ENCODE measurements at regions not wholly inside any gene's neighbourhood (a gene's known extent, or its start where the extent isn't known, plus 50 kb on each side); places are given as distances from the start of the nearest gene placed in this dataset.

- Mint-ChIP-seq H3K27ac (no peak overlapping the region), H3K27me3 (no peaks in the 10 kb centered on the region), H3K4me1 (ENCODE audit: unreplicated experiment) (peaks cover 16% of the 10 kb centered on the region), H3K36me3 (no peaks in the 10 kb centered on the region), H3K4me3 (no peak overlapping the region), H3K9me3 (peaks cover 14% of the 10 kb centered on the region)
- no peak for DNase-seq (ENCODE audit: extremely low spot score, unreplicated experiment)
- no peak for TF ChIP-seq CTCF (conservative IDR thresholded peaks at IDR 0.05)
Measured at GRCh38 chr12:91978143-91978542, 167.5 kb downstream of the BTG1 start.

GRCh38 chr12:91975891-91976290 is 169.8 kb downstream of the BTG1 start:
- peaks cover 6% of the 10 kb centered on the region for H3K9me3 Mint-ChIP-seq
- DNase-seq (ENCODE audit: extremely low spot score, unreplicated experiment), result no peak
- no peaks in the 10 kb centered on the region for H3K27me3 Mint-ChIP-seq
- no peak overlapping the region for H3K27ac Mint-ChIP-seq
- no peak overlapping the region for H3K4me3 Mint-ChIP-seq
- peaks cover 15% of the 10 kb centered on the region for H3K4me1 Mint-ChIP-seq (ENCODE audit: unreplicated experiment)
- TF ChIP-seq CTCF (conservative IDR thresholded peaks at IDR 0.05), result no peak
- H3K36me3 Mint-ChIP-seq, result no peaks in the 10 kb centered on the region

GRCh38 chr12:91974541-91975085 is 171.0 kb downstream of the BTG1 start:
- no peak for DNase-seq (ENCODE audit: extremely low spot score, unreplicated experiment)
- Mint-ChIP-seq H3K4me3 (no peak overlapping the region), H3K4me1 (ENCODE audit: unreplicated experiment) (peaks cover 15% of the 10 kb centered on the region), H3K36me3 (no peaks in the 10 kb centered on the region), H3K27ac (no peak overlapping the region), H3K27me3 (no peaks in the 10 kb centered on the region), H3K9me3 (peaks cover 11% of the 10 kb centered on the region)
- no peak for TF ChIP-seq CTCF (conservative IDR thresholded peaks at IDR 0.05)

DNA sequence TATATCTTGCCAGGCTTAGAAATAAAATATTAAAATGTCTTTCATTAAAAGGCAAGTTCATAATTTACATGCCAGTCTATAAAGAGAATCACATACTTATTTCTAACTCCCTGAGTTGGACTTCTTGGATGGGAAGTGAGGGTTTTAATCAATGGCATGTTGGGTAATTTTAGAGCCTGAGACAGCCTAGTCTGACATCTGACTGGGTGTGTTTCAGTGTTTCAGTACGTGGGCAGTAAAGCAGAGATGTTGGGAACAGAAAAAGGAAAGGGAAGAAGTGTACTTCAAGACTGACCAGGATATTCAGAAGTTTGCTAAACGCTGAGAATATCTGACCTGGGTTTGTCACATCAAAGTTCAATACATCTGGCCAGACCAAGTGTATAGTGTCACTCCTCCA is 171.8 kb downstream of the BTG1 start:
- Mint-ChIP-seq H3K4me3 (no peak overlapping the region), H3K9me3 (peaks cover 11% of the 10 kb centered on the region), H3K4me1 (ENCODE audit: unreplicated experiment) (peaks cover 15% of the 10 kb centered on the region), H3K36me3 (no peaks in the 10 kb centered on the region), H3K27ac (no peak overlapping the region), H3K27me3 (no peaks in the 10 kb centered on the region)
- no peak for DNase-seq (ENCODE audit: extremely low spot score, unreplicated experiment)
- no peak for TF ChIP-seq CTCF (conservative IDR thresholded peaks at IDR 0.05)

DNA sequence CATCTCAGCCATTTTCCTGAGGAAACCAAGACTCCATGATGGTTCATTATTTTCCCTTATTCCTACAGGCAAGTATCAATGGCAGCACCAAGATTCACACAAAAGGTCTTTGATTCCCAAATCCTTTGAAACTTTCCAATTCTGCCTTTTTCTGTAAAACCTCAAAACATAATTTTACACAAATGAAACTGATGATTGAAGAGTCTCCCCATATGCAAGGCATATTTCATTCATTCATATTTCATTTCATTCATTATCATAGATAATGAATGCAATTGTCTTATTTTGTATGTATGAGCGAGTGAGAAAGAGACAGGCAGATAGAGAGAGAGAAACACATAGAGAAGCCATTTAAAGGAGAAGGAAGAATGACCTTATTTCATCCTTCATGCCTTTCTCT is 172.8 kb downstream of the BTG1 start:
- no peak overlapping the region for H3K4me3 Mint-ChIP-seq
- peaks cover 11% of the 10 kb centered on the region for H3K9me3 Mint-ChIP-seq
- peaks cover 12% of the 10 kb centered on the region for H3K4me1 Mint-ChIP-seq (ENCODE audit: unreplicated experiment)
- H3K27me3 Mint-ChIP-seq, result no peaks in the 10 kb centered on the region
- no peak overlapping the region for H3K27ac Mint-ChIP-seq
- no peak for DNase-seq (ENCODE audit: extremely low spot score, unreplicated experiment)
- no peaks in the 10 kb centered on the region for H3K36me3 Mint-ChIP-seq
- no peak for TF ChIP-seq CTCF (conservative IDR thresholded peaks at IDR 0.05)

DNA sequence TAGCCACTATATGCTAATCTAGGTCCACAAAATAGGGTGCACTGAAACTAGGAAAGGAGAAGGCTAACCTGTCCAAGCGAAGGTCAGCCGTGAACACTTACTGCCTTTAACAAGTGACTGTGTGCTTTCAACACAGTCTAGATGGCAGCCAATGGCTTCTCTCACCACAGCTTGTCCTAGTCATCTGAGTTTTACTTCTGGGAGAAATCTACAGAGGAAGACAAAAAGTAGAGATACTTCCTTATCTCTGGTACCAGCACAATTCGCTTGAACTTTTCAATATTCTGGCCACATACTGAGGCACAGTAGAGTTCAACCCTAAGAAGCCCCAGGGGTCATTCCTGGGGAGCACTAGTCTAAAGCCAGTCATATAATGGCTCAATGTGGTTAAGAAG is 176.9 kb downstream of the BTG1 start:
- H3K4me1 Mint-ChIP-seq (ENCODE audit: unreplicated experiment), result peaks cover 17% of the 10 kb centered on the region
- peaks cover 9% of the 10 kb centered on the region for H3K9me3 Mint-ChIP-seq
- DNase-seq (ENCODE audit: extremely low spot score, unreplicated experiment), result no peak
- H3K4me3 Mint-ChIP-seq, result no peak overlapping the region
- H3K36me3 Mint-ChIP-seq, result no peaks in the 10 kb centered on the region
- no peak overlapping the region for H3K27ac Mint-ChIP-seq
- H3K27me3 Mint-ChIP-seq, result no peaks in the 10 kb centered on the region
- TF ChIP-seq CTCF (conservative IDR thresholded peaks at IDR 0.05), result no peak
